ENCODE measurements at regions not wholly inside any gene's neighbourhood (a gene's known extent, or its start where the extent isn't known, plus 50 kb on each side); places are given as distances from the start of the nearest gene placed in this dataset.

DNA sequence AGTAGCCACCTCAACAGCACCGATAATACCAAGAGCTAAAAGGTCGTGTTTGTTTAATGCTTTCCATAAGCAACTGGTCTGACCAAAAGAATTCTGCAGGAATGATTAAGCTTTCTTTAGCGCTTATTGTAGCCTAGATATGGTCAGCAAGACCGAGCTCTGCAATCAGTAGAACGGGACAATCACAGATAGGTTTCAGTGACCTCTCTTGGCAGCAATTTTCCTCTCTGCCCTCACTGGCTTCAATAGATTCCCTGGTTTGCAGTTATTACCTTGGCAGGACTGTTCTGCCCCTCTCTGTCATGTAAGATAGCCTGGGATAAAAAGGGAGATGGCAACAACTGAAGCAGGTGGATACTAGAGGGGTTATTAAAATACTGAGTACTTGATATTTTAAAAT is 337.1 kb upstream of the NECTIN3 start:
- WGBS, 2 experiments (ENCODE audit: insufficient coverage in 1 of 2, insufficient read length in 1 of 2): 88 to 92% methylated on average over 5 of the region's 5 CpGs
- DNase-seq: no peak
- TF ChIP-seq, protein P1, sequence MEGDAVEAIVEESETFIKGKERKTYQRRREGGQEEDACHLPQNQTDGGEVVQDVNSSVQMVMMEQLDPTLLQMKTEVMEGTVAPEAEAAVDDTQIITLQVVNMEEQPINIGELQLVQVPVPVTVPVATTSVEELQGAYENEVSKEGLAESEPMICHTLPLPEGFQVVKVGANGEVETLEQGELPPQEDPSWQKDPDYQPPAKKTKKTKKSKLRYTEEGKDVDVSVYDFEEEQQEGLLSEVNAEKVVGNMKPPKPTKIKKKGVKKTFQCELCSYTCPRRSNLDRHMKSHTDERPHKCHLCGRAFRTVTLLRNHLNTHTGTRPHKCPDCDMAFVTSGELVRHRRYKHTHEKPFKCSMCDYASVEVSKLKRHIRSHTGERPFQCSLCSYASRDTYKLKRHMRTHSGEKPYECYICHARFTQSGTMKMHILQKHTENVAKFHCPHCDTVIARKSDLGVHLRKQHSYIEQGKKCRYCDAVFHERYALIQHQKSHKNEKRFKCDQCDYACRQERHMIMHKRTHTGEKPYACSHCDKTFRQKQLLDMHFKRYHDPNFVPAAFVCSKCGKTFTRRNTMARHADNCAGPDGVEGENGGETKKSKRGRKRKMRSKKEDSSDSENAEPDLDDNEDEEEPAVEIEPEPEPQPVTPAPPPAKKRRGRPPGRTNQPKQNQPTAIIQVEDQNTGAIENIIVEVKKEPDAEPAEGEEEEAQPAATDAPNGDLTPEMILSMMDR (conservative IDR thresholded peaks at IDR 0.05): no peak

GRCh38 chr3:110736332-110736731 is 335.3 kb upstream of the NECTIN3 start:
- Histone ChIP-seq H3K9ac (ENCODE audit: extremely low read depth, low read length, poor library complexity, severe bottlenecking) (no peak overlapping the region), H3K27me3 (ENCODE audit: control insufficient read depth, insufficient read depth, low read length, poor library complexity, severe bottlenecking) (no peaks in the 10 kb centered on the region), H3K36me3 (ENCODE audit: control insufficient read depth, insufficient read depth, low read length) (no peaks in the 10 kb centered on the region), H3K9me3 (ENCODE audit: control insufficient read depth, low read length) (peaks cover 6% of the 10 kb centered on the region), H3K27ac (ENCODE audit: low read depth, low read length) (no peak overlapping the region), H3K4me1 (ENCODE audit: control insufficient read depth, insufficient read depth, low read length) (peaks cover 5% of the 10 kb centered on the region), H3K4me3 (ENCODE audit: low read length) (no peak overlapping the region)
- no peak overlapping the region for H3K4me3 Mint-ChIP-seq
- no peak overlapping the region for H3K27ac Mint-ChIP-seq
- WGBS, 2 experiments (ENCODE audit: insufficient coverage in 1 of 2, insufficient read length in 1 of 2): 93% methylated on average over 1 of the region's 1 CpG; no CpG with 5 or more reads in 1 of the 2 experiments
- H3K4me1 Mint-ChIP-seq: peaks cover 7% of the 10 kb centered on the region
- H3K27me3 Mint-ChIP-seq (ENCODE audit: insufficient read depth): no peaks in the 10 kb centered on the region
- TF ChIP-seq, protein P1 (conservative IDR thresholded peaks at IDR 0.05): no peak
- H3K36me3 Mint-ChIP-seq (ENCODE audit: low read depth): no peaks in the 10 kb centered on the region
- DNase-seq: no peak
- H3K9me3 Mint-ChIP-seq: peaks cover 3% of the 10 kb centered on the region

More for the DNA sequence above, 337.1 kb upstream of the NECTIN3 start:
- Mint-ChIP-seq H3K4me1 (peaks cover 2% of the 10 kb centered on the region), H3K9me3 (peaks cover 3% of the 10 kb centered on the region), H3K36me3 (ENCODE audit: low read depth) (no peaks in the 10 kb centered on the region), H3K27me3 (ENCODE audit: insufficient read depth) (no peaks in the 10 kb centered on the region), H3K4me3 (no peak overlapping the region), H3K27ac (no peak overlapping the region)
- Histone ChIP-seq H3K4me3 (ENCODE audit: low read length) (no peak overlapping the region), H3K36me3 (ENCODE audit: control insufficient read depth, insufficient read depth, low read length) (no peaks in the 10 kb centered on the region), H3K4me1 (ENCODE audit: control insufficient read depth, insufficient read depth, low read length) (peaks cover 5% of the 10 kb centered on the region), H3K9ac (ENCODE audit: extremely low read depth, low read length, poor library complexity, severe bottlenecking) (no peak overlapping the region), H3K9me3 (ENCODE audit: control insufficient read depth, low read length) (peaks cover 6% of the 10 kb centered on the region), H3K27ac (ENCODE audit: low read depth, low read length) (no peak overlapping the region), H3K27me3 (ENCODE audit: control insufficient read depth, insufficient read depth, low read length, poor library complexity, severe bottlenecking) (no peaks in the 10 kb centered on the region)

- H3K4me1 Mint-ChIP-seq: peaks cover 19% of the 10 kb centered on the region
- whole genome bisulfite sequencing, 2 experiments (ENCODE audit: insufficient coverage in 1 of 2, insufficient read length in 1 of 2): 93 to 100% methylated on average over 1 of the region's 1 CpG
Observed at GRCh38 chr3:110738531-110738930, 333.1 kb upstream of the NECTIN3 start.

More at GRCh38 chr3:110738531-110738930, 333.1 kb upstream of the NECTIN3 start:
- no peaks in the 10 kb centered on the region for H3K36me3 ChIP-seq (ENCODE audit: control insufficient read depth, insufficient read depth, low read length)
- no peaks in the 10 kb centered on the region for H3K36me3 Mint-ChIP-seq (ENCODE audit: low read depth)
- H3K27me3 Mint-ChIP-seq (ENCODE audit: insufficient read depth): no peaks in the 10 kb centered on the region
- H3K9ac ChIP-seq (ENCODE audit: extremely low read depth, low read length, poor library complexity, severe bottlenecking): no peak overlapping the region
- no peak overlapping the region for H3K4me3 ChIP-seq (ENCODE audit: low read length)
- TF ChIP-seq, protein P1 (conservative IDR thresholded peaks at IDR 0.05): no peak
- no peak overlapping the region for H3K27ac Mint-ChIP-seq
- H3K27me3 ChIP-seq (ENCODE audit: control insufficient read depth, insufficient read depth, low read length, poor library complexity, severe bottlenecking): no peaks in the 10 kb centered on the region
- H3K27ac ChIP-seq (ENCODE audit: low read depth, low read length): no peak overlapping the region
- H3K9me3 Mint-ChIP-seq: peaks cover 3% of the 10 kb centered on the region
- DNase-seq: no peak
- H3K4me1 ChIP-seq (ENCODE audit: control insufficient read depth, insufficient read depth, low read length): peaks cover 9% of the 10 kb centered on the region
- no peak overlapping the region for H3K4me3 Mint-ChIP-seq
- H3K9me3 ChIP-seq (ENCODE audit: control insufficient read depth, low read length): peaks cover 6% of the 10 kb centered on the region

Data from endodermal cell (in vitro differentiated cells).